NCI-H345 treated with DMSO at 0.1 percent for 48 hours (cell line): ENCODE measurements at regions not wholly inside any gene's neighbourhood (a gene's known extent, or its start where the extent isn't known, plus 50 kb on each side); places are given as distances from the start of the nearest gene placed in this dataset.
"Not testable (repeated sequence)": the region's sequence is repeated elsewhere in the genome, so short reads cannot be mapped to it uniquely, and the experiment has no call there.

Source experiments
- DNase-seq: peaks from one replicate; lab custom pipeline; 2025; ENCODE audit not compliant: unreplicated experiment; lab: John Stamatoyannopoulos, UW

DNA sequence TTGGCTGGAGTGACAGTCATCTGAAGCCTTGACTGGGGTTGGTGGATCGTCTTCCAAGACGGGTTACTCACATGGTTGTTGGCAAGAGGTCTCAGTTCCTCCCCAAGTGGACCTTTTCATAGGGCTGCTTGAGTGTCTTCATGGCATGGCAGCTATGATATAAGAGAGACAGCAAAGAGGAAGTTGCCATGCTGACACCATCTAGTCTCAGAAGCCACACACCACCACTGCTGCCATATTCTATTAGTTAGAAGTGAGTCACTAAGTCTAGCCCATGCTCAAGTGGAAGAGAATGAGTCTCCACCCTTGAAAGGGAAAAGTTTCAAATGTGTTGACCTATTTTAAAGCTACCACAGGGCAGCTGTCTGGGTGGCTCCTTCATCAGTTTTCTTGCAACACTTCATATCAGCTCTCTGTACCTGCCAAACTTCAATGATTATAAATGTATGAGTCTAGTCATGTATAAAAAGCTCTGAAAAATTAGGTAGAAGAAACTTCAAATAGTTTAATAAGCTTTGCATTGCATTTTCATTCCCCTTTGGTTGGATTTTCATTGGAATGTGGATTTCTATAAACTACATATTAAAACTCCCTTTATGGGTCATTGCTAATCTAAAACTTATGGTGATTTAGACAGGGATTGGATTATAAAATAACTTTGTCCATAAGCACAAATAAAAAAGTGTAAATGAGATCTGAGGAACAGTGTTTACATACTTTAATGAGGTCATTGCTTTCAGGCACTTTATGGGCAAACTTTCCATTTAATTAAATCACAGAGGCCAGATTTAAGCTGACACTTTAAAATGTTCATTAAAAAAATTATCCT, 68.0 kb upstream of the ATXN3L start:
- DNase-seq = no peak

DNA sequence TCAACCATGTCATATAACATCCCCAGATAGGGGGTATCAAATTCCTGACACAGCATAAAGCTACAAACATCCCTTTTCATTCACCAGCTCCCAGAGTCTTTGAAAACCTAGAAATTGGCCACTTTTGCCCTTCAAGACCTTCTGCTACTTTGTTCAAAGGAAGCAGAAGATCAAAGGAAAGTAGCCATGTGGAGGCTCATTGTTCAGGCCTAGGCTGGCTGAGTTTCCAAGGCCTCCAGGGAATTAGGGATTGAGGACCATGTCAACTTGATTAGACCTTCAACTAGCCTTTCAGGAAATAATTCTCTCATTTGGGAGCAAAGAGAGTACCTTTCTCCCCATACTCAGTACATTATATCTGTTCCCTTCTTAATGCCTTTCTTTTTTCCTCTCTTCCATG, 66.8 kb upstream of the ATXN3L start:
- DNase-seq = no peak

DNA sequence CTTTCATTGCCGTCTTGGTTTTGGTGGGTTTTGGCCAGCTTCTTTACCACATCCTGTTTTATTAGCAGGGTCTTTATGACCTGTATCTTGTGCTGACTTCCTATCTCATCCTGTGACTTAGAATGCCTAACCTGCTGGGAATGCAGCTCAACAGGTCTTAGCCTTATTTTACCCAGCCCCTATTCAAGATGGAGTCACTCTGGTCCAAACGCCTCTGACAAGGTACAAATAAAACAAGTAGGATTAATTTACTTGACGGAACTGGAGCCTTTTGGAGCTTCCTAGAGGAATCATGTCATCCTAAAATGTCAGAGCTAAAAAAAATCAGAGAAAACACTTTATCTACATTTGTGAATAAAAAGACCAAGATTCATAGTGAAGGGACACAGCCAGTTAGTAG, 66.2 kb upstream of the ATXN3L start:
- DNase-seq = no peak

GRCh38 chrX:13383907-13384306, 64.1 kb upstream of the ATXN3L start:
- no peak for DNase-seq

DNA sequence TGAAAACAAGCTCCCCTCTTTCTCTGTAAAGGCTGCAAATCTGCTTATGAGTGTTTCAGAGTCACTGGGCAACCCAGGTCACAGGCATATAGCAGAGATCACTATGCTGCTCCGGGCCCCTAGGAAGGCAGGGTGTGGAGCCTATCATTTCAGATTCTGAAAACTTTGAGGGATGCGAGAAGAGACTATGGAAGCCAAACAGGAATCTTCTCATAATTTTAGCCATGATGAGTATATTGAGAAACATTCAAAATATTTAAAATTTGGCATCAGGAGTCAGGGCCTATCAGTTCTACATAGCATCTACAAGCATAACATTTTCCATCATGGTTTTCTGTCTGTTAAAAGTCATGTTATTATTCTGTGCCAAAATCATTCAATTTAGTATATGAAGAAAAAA, 61.7 kb upstream of the ATXN3L start:
- DNase-seq = no peak

DNA sequence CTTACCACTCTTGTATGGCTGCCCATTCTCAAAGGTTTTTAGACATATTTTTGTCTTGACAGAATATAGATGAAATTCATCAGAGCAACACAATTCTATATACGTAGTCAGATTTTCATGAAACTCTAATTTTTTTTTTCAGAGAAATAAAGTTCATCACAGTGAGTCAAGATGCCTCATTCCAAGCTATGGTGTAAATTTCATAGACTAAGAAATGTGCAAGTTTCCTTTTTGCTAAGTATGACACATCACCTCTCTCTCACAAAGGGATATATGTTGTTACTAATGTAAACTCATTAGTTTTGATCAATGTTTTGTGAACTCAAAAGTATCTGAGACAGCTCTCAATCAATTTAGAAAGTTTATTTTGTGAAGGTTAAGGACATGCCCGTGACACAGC, 60.4 kb upstream of the ATXN3L start:
- DNase-seq = no peak

DNA sequence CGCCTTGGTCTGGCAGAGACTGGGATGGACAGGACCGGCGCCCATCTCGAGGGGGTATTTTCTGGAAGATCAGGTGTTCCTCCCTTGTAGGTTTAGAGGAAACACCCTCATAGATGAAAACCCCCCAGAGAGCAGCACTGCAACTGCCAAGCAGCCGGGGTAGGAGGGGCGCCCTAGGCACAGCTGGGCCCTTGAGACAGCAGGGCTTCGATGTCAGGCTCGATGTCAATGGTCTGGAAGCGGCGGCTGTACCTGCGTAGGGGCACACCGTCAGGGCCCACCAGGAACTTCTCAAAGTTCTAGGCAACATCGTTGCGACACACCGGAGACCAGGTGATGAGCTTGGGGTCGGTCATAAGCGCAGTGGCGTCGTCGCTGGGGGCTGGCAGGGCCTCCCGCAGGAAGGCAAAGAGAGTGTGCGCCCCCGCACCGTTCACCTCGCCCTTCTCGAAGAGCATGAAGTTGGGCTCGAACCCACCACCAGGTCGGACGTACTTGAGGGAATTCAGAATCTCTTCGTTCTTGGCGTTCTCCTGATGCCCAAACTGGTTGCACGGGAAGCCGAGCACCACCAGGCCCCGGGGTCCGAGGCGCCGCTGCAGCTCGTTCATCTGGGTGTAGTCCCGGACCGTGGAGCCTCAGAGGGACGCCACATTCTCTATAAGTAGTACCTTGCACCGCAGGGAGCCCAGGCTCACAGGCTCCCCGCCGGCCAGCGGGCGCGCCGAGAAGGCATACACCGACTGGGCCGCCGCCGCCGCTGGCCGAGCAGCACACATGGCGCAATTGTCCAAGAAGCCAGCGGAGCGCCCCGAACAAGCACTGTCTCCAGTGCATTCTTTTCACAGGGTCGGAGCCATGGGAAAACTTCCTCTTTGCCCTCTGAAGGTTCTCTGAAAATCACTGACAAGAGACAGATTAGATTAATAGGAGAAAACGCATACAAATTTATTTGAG, 59.0 kb upstream of the ATXN3L start:
- DNase-seq = not testable (repeated sequence)

- no peak for DNase-seq
These were observed 57.7 kb upstream of the ATXN3L start for GRCh38 chrX:13377550-13377934.

- peak; percentile 63 for DNase-seq
These were observed 57.1 kb upstream of the ATXN3L start for GRCh38 chrX:13376857-13377549.

GRCh38 chrX:13375596-13375995, 55.7 kb upstream of the ATXN3L start:
- DNase-seq = not testable (repeated sequence)

GRCh38 chrX:13374364-13374763, 54.5 kb upstream of the ATXN3L start:
- DNase-seq = no peak

GRCh38 chrX:13373431-13374187, 53.8 kb upstream of the ATXN3L start:
- no peak for DNase-seq

DNA sequence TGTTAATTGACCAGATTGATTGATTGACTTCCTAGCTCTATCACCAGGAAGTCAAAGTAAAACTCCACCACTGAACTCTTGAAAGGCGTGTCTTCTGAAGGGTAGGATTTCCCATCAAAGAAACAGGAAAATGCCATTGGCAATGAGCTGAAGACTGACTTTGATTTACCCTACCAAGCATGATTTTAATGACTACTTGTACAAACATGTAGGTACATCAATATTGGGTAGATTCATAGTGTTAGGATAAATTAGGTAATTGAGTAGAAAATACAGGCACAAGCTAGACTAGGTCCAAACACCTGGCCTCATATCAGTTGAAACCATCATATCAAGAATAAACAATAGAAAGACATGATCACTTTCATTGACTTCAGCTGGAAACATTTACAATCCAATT, 53.2 kb upstream of the ATXN3L start:
- no peak for DNase-seq

DNA sequence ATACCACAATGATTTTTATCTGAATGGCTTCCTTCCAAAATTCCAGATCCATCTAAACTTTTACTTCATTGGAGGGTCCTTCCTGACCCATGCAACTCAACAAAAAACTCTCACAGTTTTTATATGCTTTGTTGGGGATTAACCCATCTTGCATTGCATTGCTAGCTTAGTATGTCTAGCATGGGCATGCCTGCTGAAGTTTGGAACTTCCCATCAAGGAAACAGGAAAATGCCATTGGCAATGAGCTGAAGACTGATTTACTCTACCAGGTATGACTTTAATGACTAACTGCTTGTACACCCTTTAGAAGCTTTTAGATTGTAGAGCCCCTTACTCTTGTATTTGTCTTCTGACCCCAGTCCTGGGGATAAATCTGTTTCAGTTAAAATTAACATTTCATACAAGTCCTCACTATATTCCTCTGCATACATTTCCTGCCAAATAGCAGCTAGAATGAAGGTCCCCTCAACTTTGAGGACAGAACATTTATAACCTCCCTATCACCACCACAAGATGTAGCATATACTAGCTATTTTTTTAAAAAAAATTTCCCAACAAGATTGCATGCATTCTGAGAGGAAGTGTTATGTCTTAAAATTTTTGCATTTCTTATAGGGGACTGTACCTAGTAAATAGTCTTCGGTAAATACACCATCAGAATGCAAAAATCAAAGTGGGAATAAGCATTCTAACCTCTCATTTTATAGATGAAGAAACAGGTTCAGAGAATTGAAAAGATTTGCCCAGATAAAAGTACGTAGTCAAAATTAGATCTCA, 52.5 kb upstream of the ATXN3L start:
- no peak for DNase-seq

DNA sequence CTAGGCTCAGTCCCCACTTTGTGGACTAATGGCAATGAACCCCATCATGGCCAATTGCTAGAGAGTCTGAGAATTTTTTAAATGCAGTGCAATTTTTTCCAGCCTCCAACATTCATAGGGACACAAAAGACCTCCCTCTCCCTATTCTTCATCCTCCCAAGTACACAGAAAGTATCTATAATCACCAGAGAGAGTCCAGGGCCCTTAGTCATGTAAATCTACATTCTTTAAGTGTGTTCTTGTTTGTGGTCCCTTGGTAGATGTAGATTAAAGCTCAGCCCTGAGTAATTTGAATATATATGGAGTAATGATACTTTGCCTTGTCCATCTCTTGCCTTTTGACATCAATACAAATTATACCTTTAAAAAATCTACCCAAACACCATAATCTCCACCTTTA, 51.3 kb upstream of the ATXN3L start:
- DNase-seq = no peak

GRCh38 chrX:13370713-13371112, 50.9 kb upstream of the ATXN3L start:
- no peak for DNase-seq
